HFF-Myc (cell line): ENCODE measurements at regions not wholly inside any gene's neighbourhood (a gene's known extent, or its start where the extent isn't known, plus 50 kb on each side); places are given as distances from the start of the nearest gene placed in this dataset.
A peak's percentile ranks its signal among the peaks of the same experiment; 100 is the strongest.

Source experiments
- DNase-seq: peaks from one replicate; pipeline ENCODE4 v3.0.0-alpha.2; 2011; ENCODE audit warnings: low read depth; ENCODE audit errors: extremely low read depth
- H3K4me3 ChIP-seq: replicated peaks from 2 replicates; pipeline ENCODE4 v1.5.1; 2011; ENCODE audit warnings: low read depth, mild to moderate bottlenecking, control low read depth, low read length
- CTCF ChIP-seq: IDR thresholded peaks from 2 replicates; pipeline ENCODE4 v1.5.1; 2012; ENCODE audit warnings: mild to moderate bottlenecking, low read depth, low read length, control low read depth; ENCODE audit errors: missing control alignments

DNA sequence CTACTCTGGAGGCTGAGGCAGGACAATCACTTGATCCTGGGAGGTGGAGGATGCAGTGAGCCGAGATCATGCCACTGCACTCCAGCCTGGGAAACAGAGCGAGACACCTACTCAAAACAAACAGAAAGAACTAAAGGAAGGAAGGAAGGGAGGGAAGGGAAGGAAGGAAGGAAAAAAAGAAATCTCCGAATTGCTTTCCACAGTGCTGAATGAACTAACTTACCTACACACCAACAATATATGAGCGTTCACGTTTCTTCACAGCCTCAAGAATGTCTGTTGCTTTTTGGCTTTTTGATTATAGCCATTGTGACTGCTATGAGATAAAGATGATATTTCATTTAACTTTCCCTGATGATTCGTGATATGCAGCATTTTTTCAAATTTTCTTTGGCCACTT, 1343.7 kb downstream of the LRFN5 start:
- no peak for DNase-seq
- no peak overlapping the region for H3K4me3 ChIP-seq
- no peak for TF ChIP-seq CTCF

DNA sequence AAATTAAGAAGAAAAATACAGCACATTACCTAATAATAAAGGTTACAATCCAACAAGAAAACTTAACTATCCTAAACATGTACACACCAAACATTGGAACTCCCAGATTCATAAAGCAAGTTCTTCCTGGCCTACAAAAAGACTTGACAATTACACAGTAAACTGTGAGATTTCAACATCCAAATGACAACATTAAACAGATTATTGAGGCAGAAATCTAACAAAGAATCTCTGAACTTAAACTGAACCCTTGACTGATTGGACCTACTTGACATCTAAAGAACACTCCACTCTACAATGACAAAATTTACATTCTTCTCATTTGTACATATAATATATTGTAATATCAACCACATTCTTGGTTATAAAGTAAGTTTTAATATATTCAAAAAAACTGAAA, 1341.3 kb downstream of the LRFN5 start:
- no peak for TF ChIP-seq CTCF
- H3K4me3 ChIP-seq, result no peak overlapping the region
- no peak for DNase-seq

GRCh38 chr14:42944284-42944683, 1337.6 kb downstream of the LRFN5 start:
- DNase-seq, result no peak
- H3K4me3 ChIP-seq, result no peak overlapping the region
- TF ChIP-seq CTCF, result no peak

DNA sequence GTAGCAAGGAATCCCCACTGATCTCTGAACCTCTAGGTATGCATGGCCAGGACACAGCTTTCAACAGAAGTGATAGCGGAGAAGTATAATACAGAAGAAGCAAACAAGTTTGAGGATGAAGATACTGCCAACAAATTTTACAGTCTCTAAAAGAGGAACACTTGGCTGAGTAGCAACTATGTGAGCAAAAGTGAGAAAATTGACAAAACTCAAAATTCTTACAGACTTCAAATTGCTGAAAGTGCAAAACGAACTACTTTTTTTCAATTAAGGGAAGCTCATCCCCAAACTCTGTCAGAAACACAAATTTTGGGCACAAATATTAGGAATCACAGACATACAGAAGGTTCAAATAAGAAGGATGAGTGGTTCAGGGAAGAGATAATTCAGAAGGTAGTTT, 1324.6 kb downstream of the LRFN5 start:
- H3K4me3 ChIP-seq, result no peak overlapping the region
- no peak for TF ChIP-seq CTCF
- no peak for DNase-seq

- TF ChIP-seq CTCF, result no peak
- no peak overlapping the region for H3K4me3 ChIP-seq
- peak; percentile 5 for DNase-seq
Observed at GRCh38 chr14:42929806-42930480, 1323.3 kb downstream of the LRFN5 start.

GRCh38 chr14:42927313-42927712, 1320.6 kb downstream of the LRFN5 start:
- no peak for DNase-seq
- TF ChIP-seq CTCF, result no peak
- no peak overlapping the region for H3K4me3 ChIP-seq

DNA sequence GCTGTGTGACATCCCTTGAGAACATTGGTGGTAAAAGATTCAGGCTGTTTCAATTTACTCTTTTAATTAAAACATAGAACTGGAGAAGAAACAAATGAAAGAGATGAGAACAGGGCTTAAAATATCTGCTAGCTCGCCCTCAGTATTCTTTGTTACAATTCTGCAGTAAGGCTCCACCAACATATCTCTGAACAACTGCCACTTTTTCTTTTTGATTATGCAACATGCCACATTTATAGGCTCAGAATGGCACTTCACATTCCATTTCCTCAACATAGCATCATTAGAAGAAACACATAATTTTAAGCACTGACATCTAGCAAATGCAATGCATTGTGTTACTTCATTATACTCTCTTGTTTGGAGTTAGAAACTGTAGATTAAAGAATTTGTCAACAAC, 1315.2 kb downstream of the LRFN5 start:
- DNase-seq, result no peak

More for the DNA sequence above, 1315.2 kb downstream of the LRFN5 start:
- H3K4me3 ChIP-seq, result no peak overlapping the region
- TF ChIP-seq CTCF, result no peak
